DMS153 treated with DMSO at 0.1 percent for 48 hours (cell line): ENCODE measurements at regions not wholly inside any gene's neighbourhood (a gene's known extent, or its start where the extent isn't known, plus 50 kb on each side); places are given as distances from the start of the nearest gene placed in this dataset.
"Not testable (repeated sequence)": the region's sequence is repeated elsewhere in the genome, so short reads cannot be mapped to it uniquely, and the experiment has no call there.

Experiments
- DNase-seq: peaks from one replicate; lab custom pipeline; 2025; ENCODE audit not compliant: unreplicated experiment; lab: John Stamatoyannopoulos, UW

DNA sequence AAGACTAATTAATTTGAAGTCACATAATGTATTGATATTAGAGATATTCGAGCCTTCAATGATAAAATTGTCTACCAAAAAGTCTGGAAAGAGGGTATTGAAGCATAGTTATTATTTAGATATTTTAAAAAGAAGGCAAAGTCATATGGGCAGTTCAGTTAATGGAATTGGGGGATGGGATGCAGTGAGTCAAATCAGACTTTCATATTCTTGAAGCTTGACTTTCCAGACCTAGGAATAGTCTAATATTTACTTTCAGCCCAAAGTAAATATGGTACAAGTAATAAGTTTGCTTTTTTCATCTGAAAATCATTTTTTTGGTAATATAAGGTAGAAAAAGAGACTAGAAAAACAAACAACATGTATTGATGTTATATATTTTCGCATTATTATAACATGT is 2017.8 kb downstream of the C4orf33 start:
- DNase-seq: no peak

DNA sequence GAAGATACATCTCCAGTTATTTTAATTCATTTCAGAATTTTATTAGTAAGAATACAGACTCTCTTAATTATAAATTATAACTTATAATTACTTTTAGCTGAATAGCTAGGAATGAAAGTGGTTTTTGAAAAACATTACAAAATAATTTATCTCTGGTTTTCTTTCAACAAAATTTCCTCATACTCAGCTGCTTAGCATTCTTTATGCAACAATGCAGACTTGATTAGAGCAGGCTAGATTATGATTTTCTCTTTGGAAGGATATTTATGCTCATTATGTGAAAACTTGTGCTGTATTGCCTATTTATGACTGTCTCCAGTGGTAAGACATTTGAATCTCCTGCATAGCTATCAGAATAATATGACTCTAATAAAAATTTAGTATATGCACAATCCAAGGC is 2023.7 kb downstream of the C4orf33 start:
- no peak for DNase-seq

DNA sequence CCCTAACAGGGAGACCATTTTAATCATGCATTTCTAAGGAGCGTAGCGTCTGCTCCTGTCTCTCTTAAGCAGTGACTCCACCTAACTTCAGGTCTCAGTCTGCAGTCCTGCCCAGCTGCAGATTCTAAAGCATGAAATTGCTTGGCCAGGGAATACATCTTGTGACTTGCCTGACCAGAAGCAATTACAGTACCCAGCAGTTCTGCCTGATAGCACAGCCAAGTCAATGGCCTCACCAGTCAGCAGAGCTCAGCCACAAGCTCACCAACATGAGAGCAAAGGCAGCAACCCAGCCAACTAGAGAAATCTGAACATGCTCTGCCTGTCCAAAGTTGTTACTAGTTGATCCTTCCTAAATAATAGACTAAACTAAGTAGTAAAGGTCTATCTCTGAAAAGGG is 2011.9 kb upstream of the PCDH10 start:
- no peak for DNase-seq

DNA sequence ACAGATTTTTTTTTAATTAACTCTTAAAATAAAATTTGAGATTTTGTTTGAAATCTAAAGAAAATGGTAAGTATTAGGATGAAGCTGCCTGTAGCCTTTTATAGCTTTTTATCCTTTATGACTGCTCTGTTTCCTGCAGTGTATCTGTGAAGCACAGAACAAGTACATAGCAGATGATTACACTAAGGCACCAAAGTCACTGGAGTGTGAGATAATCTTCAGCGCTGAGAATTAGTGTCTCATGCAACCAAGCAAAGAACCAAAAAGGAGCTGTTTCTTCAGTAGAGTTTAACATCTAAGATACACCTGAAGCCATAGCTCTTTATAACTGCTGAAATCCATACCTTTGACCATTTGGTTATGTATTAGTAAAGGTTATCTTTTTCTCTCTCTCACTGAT is 1989.8 kb upstream of the PCDH10 start:
- DNase-seq: no peak

DNA sequence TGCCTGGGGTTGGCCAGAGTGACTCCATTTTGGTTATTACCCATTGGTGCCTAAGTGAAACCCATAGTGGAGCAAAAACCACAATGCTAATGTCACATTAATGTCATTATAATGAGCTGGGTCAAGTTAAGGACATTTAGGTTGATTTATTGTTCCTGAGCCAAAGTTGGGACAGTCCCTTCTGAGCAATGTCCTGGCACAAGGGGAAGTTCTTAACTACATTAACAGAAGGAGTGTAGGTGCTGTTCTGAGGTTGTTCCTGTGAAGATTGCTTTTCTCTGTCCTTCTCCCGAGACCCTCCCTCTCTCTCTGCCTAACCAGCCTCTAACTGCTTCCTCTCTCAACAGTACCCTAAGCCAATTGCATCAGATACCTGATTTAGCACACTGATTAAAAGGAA is 1956.8 kb upstream of the PCDH10 start:
- DNase-seq: no peak

DNA sequence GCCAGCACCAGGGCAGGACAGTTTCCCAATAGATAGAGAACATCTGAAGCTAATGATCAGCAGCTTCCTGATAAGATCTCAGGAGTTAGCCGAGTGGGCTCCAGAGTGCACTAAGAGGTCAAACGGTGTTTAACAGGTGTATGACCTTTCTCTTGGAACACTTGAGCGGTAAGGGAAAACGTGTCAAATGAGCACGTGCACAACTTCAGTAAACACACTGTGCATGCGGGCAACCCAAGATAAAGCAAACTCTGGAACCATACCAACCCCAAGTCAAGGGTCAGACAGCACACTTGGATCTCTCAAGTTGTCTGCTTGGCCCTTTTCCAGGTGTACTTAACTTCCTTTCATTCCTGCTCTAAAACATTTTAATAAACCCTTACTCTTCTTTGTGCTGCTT is 1941.5 kb upstream of the PCDH10 start:
- no peak for DNase-seq

DNA sequence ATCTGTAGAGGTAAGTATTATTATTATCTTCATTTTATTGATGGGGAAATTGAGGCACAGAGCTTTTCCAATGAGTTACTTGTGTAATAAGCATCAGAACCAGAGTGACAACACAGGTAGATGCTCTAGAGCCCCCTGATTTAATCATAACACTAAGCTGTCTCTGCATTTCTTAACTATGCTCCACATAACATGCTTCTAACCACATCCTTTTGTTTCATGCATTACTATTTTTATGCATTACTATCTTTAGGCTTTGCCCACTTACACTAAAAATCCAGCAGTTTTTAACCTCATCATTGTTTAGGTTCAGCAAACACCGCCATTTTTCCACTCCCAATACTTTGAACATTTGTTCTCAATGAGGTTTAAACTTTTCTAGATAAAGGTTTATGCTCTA is 1900.8 kb upstream of the PCDH10 start:
- DNase-seq: no peak

DNA sequence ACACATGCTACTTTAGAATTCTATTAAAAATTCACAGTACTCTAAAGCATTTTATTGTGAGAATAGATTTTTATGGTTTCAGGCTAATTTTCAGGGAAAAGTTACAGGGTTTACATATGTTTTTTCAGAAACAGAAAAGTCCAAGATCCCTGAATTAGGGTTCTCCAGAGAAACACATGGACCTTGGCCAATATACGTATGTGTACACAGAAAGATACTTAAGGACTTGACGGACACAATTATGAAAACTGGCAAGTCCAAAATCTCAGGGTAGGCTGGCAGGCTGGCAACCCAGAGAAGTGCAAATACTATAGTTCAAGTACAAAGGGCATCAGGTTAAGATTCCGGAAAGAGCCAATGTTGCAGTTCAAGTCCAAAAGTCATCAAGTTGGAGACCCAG is 1897.8 kb upstream of the PCDH10 start:
- no peak for DNase-seq

DNA sequence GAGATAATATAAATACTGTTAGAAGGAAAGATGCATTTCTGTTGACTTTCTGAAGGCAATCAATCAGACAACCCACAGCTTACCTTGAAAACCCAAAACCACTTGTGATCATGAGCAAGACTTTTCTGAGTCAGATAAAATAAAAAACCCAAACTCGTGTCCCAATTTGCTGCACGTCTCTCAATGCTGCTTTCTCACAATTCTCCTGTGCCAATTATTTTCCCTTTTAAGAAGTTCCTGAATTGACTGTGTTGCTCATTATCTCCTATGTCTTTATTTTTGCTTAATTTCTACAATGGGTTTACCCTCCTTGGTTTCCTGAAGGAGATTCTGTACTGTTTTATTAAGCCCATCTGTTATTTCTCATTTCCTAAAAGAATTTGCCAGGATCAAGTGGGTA is 1891.9 kb upstream of the PCDH10 start:
- no peak for DNase-seq

DNA sequence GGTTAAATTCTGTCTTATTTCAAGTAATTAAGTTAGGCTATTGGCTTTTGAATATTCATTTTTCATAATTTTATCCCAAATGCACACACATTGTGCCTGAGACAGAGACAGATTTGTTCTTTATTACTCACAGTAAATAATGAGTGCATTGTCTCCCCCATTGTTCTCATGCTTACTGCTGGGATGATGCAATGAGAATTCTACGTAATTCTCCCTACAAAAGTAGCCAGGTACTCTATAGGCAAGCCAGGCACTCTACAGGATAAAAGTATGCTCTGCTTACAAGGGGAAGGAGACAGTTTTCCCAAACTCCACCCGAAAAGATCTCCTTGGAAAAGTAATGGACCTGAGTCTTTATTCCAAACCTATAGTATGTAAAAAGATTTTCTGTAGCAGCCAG is 1890.7 kb upstream of the PCDH10 start:
- DNase-seq: no peak

DNA sequence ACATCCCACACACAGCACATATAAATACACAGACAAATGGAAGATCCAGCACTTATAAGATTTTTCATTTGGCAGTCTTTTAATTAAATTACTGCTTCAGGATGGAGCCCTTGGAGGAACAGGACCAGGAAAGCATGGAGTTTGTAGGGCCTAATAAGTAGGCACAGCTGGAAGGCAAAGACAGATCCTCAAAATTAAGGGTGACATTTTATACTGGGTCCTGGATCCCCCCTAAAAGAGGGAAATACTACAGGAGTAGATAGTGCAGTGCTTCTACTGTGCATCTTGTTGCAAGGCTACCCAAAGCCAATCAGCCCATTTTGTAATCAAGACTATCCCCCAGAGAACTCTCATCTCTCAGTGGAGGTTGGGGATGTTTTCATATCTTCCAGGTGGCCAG is 1860.7 kb upstream of the PCDH10 start:
- DNase-seq: no peak

DNA sequence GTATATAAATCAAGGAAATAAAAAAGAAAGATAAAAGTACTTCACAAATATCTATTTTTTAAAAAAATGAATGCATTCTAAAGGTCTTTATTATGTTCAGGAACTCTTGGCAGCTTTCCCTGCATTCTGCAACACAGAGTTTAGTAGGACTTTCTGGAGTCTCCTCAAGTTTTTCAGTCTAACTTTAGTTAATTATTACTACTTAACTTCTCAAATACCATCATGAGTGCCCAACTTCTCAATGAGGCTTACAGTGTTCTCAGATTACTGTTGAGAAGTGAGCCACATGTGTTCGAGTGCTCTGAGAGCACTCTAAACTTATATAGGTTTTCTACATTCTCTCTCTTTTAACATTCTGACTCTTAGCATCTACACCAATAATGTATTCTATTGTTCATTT is 1852.9 kb upstream of the PCDH10 start:
- no peak for DNase-seq

DNA sequence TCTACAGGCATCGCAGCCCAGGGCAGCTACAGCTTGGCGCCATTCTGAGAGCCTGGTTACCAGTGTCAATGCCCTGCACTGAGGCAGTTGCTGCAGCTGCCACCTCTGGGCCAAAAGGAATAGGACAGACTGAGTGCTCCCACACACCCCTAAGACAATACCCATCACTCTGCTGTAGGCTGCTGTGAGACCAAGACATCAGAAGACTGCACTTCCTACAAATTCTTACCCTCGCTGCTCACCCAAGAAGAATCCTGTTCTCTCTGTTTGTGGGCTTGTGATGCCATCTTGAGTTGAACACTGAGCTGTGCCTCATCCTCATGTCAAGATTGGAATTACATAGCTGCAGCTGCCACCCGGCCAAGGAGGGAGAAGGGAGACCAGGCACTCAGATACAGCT is 1847.0 kb upstream of the PCDH10 start:
- no peak for DNase-seq

DNA sequence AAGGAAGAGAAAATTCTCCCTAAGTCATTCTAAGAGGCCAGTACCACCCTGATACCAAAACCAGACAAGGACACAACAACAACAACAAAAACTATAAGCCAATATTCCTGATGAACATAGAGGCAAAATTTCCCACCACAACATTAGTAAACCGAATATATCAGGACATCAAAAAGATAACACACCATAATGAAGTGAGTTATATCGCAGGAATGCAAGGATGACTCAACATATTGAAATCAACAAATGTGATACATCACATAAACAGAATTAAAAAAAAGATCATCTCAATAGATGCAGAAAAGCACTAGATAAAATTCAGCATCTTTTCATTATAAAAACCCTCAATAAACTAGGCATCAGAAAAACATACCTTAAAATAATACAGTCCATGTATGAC is 1844.4 kb upstream of the PCDH10 start:
- DNase-seq: no peak

DNA sequence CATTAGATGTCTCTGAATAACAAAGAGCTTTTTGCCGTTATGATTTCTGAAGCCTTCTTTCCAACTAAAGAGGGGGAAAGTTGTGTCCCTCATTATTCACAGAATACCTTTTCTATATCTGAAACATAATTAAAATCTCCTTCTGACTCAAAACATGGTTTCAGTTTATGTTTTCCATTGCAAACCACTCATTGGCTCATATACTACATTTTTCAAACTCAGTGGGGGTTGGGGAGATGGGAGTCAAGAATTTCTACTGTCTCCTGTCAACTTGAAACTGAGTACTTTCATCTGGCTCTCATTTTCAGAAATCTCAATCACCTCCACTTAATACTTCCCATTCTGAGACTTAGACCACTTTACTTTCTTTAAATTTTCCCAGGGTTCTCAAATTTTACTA is 1839.5 kb upstream of the PCDH10 start:
- DNase-seq: no peak

DNA sequence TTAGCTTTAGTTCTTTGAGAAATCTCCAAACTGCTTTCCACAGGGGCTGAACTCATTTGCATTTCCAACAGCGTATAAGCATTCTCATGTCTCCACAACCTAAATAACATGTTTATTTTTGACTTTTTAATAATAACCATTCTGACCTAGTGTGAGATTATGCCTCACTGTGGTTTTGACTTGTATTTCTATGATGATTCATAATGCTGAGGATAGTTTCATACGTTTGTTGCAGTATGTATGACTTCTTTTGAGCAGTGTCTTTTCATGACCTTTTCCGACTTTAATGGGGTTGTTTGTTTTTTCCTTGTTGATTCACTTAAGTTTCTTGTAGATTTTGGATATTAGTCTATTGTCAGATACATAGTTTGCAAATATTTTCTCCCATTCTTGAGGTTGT is 1833.0 kb upstream of the PCDH10 start:
- DNase-seq: no peak

DNA sequence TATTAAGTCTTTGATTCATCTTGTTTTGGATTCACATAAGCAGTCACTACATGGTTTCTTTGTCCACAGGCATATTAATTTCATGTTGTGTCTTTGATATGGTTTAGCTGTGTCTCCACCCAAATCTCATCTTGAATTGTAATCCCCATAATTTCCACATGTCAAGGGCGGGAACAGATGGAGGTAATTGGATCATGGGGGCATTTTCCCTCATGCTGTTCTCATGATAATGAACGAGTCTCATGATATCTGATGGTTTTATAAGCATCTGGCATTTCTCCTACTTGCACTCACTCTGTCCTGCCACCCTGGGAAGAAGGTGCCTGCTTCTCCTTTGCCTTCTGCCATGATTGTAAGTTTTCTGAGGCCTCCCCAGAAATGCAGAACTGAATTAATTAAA is 1811.2 kb upstream of the PCDH10 start:
- DNase-seq: no peak

DNA sequence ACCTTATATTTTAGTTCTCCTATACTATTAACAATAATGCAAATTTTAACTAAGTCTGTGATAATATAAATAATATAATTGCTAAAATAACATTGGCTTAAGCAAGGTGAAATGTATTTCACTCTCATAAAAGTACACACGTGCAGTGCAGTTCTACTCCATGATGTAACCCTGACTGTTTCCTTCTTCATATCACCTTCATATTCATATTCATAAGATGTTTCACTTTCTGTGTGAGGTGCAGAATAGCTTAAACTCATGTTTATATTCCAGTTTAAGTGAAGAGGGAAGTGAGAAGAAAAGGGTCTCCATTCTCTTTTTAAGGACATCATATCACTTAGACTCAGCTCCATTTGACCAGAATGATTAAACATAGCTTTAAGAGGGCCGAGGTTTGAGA is 1810.0 kb upstream of the PCDH10 start:
- no peak for DNase-seq

DNA sequence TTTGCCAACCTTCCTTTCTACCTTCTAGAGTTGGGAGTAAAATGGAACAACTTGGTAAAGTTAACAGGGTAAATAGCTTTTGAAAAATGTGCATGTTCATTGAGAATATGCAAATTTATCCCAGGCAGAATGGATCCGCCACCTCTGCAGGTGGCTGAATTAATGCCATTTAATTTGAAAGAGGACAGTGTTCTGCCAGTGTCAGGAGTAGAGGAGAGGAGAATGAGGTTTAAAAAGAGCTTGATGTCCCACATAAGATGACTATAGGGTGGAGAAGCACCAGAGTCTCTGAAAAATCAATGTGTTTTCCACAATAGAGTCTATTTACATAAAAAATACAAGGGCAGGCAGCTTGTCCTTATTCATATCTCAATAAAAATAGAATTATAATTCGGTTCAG is 1804.3 kb upstream of the PCDH10 start:
- no peak for DNase-seq

DNA sequence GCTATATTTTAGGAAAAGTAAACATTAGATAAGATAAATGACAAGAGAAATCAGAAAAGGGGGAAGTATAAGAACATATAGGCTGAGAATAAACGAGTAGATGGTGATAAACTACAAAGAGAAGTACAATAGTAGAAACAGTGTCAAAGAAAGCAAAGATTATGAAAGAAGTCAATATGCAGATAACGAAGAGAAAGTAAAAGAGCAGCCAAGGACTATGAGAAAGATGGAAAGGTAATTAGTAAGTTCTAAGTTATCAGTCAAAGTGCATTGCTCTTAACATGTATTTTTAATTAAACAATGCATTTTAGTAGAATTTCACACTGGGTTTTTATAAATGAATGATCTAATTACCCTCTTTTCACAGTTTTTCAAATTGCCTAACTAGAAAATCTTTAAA is 1801.3 kb upstream of the PCDH10 start:
- no peak for DNase-seq

DNA sequence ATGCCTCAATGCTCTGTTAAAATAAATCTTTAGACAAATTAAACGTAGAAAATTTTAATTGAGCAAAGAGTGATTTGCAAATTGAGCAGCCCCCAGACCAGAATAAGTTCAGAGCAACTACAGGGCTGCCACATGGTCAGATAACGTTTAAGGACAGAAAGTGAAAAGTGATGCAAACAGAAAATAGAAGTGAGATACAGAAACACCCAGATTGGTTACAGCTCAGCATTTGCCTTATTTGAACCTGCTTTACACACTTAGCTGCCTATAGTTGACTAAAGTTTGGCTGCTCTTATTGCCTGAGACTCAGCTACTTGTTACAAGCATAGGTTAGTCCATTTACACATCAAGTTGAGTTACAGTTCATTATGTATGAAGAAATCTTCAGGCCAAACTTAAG is 1800.8 kb upstream of the PCDH10 start:
- DNase-seq: no peak

DNA sequence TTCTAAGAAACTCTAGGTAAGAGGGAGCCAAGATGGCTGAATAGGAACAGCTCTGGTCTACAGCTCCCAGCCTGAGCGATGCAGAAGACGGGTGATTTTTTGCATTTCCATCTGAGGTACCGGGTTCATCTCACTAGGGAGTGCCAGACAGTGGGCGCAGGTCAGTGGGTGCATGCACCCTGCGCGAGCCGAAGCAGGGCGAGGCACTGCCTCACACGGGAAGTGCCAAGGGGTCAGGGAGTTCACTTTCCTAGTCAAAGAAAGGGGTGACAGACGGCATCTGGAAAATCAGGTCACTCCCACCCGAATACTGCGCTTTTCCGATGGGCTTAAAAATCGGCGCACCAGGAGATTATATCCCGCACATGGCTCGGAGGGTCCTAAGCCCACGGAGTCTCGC is 1796.7 kb upstream of the PCDH10 start:
- DNase-seq: not testable (repeated sequence)

DNA sequence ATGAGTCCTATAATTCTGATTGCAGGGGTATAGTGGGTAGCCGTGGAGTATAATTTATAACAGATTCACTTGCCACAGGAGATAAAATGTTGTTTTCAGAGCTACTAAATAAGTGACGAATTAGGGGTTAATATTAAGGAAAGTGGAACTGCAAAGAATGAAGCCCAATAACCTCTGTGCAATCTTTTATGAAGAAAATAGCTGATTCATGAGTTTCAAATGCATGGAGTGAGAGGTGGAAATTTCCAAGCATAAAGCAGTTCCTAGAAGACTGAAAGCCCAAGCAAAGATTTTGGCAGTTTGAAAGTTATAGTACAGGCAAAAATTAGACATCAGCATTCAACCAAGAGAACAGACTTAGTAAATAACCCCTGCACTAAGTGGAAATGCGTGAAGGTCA is 1782.4 kb upstream of the PCDH10 start:
- no peak for DNase-seq

DNA sequence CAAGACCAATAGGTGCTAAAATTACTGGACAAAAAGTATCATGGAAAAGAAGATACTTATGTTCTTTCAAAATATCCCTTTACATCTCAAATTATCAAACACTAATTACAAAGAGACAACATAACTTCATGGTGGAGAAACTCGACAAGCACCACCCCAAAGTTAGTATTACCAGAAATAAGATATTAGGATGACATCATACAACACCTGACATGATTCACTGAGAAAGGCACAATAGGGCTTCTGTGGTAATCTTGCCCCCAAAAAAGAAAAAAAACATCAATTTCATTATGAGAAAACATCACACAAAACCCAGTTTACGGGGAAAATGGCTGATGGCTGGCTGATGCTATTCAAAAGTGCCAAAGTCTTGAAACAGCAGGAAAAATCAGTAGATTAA is 1781.7 kb upstream of the PCDH10 start:
- DNase-seq: no peak
